SK-MEL-5 (cell line): ENCODE measurements at regions not wholly inside any gene's neighbourhood (a gene's known extent, or its start where the extent isn't known, plus 50 kb on each side); places are given as distances from the start of the nearest gene placed in this dataset.

Experiments
- DNase-seq: peaks from one replicate; pipeline ENCODE4 v3.0.0-alpha.2; 2016; ENCODE audit warnings: low read depth, low spot score
- in situ Hi-C: cut with HindIII; loops from 2 replicates; pipeline ENCODE4 v1.10.0; 2016; ENCODE audit warnings: low sequenced_read_pairs, high pct_unique_total_duplicates, low pct_unique_long_range_greater_than_20kb

GRCh38 chr19:28829762-28830161 is 383.2 kb downstream of the UQCRFS1 start:
- DNase-seq, result no peak
- in situ Hi-C loops, result no loop called here

GRCh38 chr19:28829359-28829758 is 383.6 kb downstream of the UQCRFS1 start:
- in situ Hi-C loops, result no loop called here
- no peak for DNase-seq

GRCh38 chr19:28828276-28828870 is 384.6 kb downstream of the UQCRFS1 start:
- DNase-seq, result no peak
- in situ Hi-C loops, result no loop called here

GRCh38 chr19:28827382-28827781 is 385.6 kb downstream of the UQCRFS1 start:
- in situ Hi-C loops, result no loop called here
- no peak for DNase-seq

- in situ Hi-C loops, result no loop called here
- DNase-seq, result no peak
Observed at GRCh38 chr19:28823338-28823961, 389.5 kb downstream of the UQCRFS1 start.

- DNase-seq, result no peak
- in situ Hi-C loops, result no loop called here
Observed at GRCh38 chr19:28820289-28820688, 392.7 kb downstream of the UQCRFS1 start.

GRCh38 chr19:28815257-28815656 is 397.7 kb downstream of the UQCRFS1 start:
- in situ Hi-C loops, result no loop called here
- no peak for DNase-seq

- DNase-seq, result no peak
- in situ Hi-C loops, result no loop called here
Observed at GRCh38 chr19:28794301-28794700, 418.6 kb downstream of the UQCRFS1 start.

- in situ Hi-C loops, result no loop called here
- no peak for DNase-seq
Observed at GRCh38 chr19:28793391-28794168, 419.4 kb downstream of the UQCRFS1 start.

GRCh38 chr19:28785971-28786370 is 427.0 kb downstream of the UQCRFS1 start:
- no peak for DNase-seq
- in situ Hi-C loops, result no loop called here

GRCh38 chr19:28764066-28764465 is 448.9 kb downstream of the UQCRFS1 start:
- DNase-seq, result peak; percentile 17
- in situ Hi-C loops, result no loop called here

- in situ Hi-C loops, result no loop called here
Observed at GRCh38 chr19:28746478-28746877, 466.5 kb downstream of the UQCRFS1 start.

GRCh38 chr19:28744943-28745342 is 468.0 kb downstream of the UQCRFS1 start:
- no peak for DNase-seq
- in situ Hi-C loops, result no loop called here

More at GRCh38 chr19:28746478-28746877, 466.5 kb downstream of the UQCRFS1 start:
- no peak for DNase-seq

GRCh38 chr19:28744014-28744413 is 468.9 kb downstream of the UQCRFS1 start:
- DNase-seq, result no peak
- in situ Hi-C loops, result no loop called here

- peak; percentile 65 for DNase-seq
- in situ Hi-C loops, result no loop called here
Observed at GRCh38 chr19:28737021-28737895, 475.7 kb downstream of the UQCRFS1 start.

GRCh38 chr19:28736528-28736927 is 476.4 kb downstream of the UQCRFS1 start:
- no peak for DNase-seq
- in situ Hi-C loops, result no loop called here

- in situ Hi-C loops, result no loop called here
Observed at GRCh38 chr19:28731577-28731976, 481.4 kb downstream of the UQCRFS1 start.

More at GRCh38 chr19:28731577-28731976, 481.4 kb downstream of the UQCRFS1 start:
- no peak for DNase-seq
